ENCODE measurements at regions not wholly inside any gene's neighbourhood (a gene's known extent, or its start where the extent isn't known, plus 50 kb on each side); places are given as distances from the start of the nearest gene placed in this dataset.
"Not testable (repeated sequence)": the region's sequence is repeated elsewhere in the genome, so short reads cannot be mapped to it uniquely, and the experiment has no call there.

DNA sequence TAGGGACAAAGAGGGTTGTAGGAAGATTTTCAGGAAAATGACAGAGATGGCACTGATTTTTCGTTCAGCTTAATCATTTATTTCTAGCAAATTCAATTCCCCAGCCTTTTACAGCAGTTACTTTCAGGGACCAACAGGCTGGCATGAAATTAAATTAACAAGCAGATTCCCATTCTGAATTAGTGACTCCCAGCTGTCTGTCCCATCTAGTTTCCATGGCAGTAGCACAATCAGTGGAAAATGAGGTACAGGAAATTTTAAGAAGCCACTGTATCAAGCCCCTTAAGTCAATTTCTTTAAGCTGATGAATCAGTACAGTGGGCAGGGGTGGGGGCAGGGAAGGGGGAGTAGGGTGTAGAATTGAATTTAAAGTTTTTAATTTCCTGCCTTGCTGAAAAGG, 121.1 kb upstream of the TEX13C start:
- no peak for DNase-seq (ENCODE audit: low spot score)

DNA sequence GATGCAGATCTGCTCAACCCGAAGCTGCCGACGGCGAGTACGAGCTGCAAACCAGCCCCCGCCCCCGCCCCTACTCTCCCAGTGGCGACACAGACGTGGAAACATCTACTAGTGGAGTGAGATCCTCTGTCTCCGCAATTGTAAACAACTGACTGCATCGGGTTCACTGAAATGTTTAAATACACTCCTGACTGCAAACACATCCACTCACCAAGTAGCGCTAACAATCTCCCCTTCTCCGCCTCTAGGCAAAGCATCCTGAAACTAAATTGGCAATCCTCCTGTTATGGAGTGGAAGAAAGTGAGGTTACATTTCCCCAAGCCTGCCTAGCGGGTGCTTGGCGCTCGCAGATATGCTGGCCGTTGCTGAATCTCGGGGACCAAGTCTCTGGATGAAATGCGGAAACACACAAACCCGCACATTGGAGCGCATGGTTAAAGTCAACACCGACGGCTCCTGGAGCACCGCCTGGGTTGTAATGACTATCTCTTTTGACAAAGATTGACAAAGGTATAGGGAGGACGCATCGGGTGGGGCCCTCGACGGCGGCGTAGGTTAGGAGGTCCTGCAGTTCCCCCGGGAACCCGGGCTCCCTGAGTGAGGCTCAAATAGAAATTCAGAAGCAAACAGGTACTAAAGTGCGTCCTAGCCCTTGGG, 117.0 kb upstream of the TEX13C start:
- DNase-seq (ENCODE audit: low spot score): no peak

- DNase-seq (ENCODE audit: low spot score): no peak
These were observed 116.3 kb upstream of the TEX13C start for GRCh38 chrX:125203365-125203736.

- peak; percentile 16 for DNase-seq (ENCODE audit: low spot score)
These were observed 115.7 kb upstream of the TEX13C start for GRCh38 chrX:125203737-125204578.

DNA sequence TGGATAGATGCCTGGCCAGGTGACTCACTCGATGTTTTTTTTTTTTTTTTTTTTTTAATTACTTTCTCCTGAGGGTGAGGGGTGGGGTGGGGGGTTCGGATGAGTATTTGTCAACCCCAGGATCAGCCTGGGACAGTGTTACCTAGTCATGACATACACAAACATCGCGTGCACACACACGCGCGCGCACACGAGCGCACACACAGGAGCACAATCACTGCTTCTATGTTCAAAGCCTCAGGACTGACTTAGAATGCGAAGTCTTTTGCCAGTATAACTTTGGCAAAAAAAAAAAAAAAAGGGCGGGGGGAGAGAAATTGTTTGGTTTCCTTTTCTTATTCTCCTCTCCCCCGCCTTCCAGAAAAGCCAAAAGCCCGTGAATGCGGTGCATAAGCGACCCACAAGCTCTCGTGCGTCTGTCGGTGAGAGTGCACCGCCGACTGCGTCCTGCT, 115.0 kb upstream of the TEX13C start:
- DNase-seq (ENCODE audit: low spot score): no peak

GRCh38 chrX:125205133-125205917, 114.3 kb upstream of the TEX13C start:
- peak; percentile 51 for DNase-seq (ENCODE audit: low spot score)

DNA sequence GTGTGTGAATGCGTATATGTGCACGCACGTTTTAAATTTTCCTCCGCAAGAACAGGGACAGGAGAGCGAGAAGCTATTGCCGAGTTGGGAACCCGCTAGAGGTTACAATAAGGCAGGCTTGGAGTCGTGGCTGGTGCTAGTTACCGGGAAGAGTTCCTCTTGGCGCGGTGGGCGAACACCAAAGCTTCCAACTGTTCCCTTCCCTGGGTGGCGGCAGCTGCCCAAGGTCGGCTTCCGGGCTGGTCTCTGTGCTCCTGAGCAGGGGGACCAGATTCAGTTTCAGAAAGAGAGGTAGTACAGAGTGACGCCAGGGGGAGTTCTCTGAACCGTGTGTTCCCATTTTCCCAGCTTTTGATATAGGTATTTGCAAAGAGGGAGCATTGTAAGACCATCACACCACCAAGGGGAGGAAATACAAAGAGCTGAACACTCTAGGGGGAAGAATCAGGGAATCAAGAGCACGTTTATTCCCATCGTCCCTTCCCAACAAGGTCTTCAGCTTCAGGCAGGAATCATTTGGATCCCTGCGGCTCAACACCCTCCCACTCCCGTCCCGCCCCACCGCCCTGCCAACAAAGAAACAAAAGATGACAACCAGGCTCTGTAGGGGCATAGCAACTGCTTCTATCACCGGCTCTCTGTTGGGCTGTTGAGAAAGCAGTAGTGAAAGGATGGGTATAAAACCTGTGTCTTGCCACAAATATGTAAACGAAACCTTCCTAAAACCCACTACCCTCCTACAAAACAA, 113.6 kb upstream of the TEX13C start:
- no peak for DNase-seq (ENCODE audit: low spot score)

GRCh38 chrX:125210146-125210545, 109.5 kb upstream of the TEX13C start:
- no peak for DNase-seq (ENCODE audit: low spot score)

DNA sequence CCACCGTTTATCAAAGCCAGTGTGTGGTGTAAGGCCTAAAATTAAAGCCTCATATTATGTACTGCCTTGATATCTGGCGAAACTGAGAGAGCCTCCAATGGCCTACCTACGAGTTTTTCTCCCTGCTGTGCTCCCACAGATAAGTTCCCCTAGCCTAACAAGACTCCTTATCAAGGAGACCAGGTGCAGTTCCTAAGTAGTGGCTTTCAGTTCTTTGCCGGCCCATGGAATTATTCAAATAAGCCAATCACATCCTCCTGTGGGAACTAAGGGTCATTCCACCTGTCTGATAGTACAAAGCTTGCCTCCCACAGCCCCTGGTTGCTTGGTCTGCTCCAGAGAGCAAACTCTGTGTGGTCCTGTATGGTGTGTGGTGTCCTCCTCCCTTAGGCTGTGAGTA, 99.8 kb upstream of the TEX13C start:
- DNase-seq (ENCODE audit: low spot score): no peak

GRCh38 chrX:125236955-125237354, 82.7 kb upstream of the TEX13C start:
- DNase-seq (ENCODE audit: low spot score): no peak

- DNase-seq (ENCODE audit: low spot score): no peak
These were observed 70.7 kb upstream of the TEX13C start for GRCh38 chrX:125248931-125249330.

- not testable (repeated sequence) for DNase-seq (ENCODE audit: low spot score)
These were observed 63.9 kb upstream of the TEX13C start for GRCh38 chrX:125255759-125256158.

- DNase-seq (ENCODE audit: low spot score): no peak
These were observed 56.8 kb upstream of the TEX13C start for GRCh38 chrX:125262836-125263235.

- no peak for DNase-seq (ENCODE audit: low spot score)
These were observed 53.5 kb upstream of the TEX13C start for GRCh38 chrX:125266153-125266660.
